Thoracic aorta (tissue), 2 donors: ENCODE measurements at regions not wholly inside any gene's neighbourhood (a gene's known extent, or its start where the extent isn't known, plus 50 kb on each side); places are given as distances from the start of the nearest gene placed in this dataset.

Experiments used
- ATAC-seq: fragments of 150-250 bp; one replicate; pipeline ENCODE4 v1.8.0; 2017; ENCODE audit warnings: low read depth; ENCODE audit not compliant: insufficient number of reproducible peaks, low FRiP score
- DNase-seq: peaks from one replicate; pipeline ENCODE4 v3.0.0-alpha.2; 2020; ENCODE audit warnings: low spot score
- H3K27ac ChIP-seq, 2 donors: fragments of 200-600 bp; sonication (generic); 1 replicate in 1 of 2; 2 replicates in 1 of 2; pipeline ENCODE4 v1.5.1; 2016; ENCODE audit warnings: mild to moderate bottlenecking in 2 of 2, moderate library complexity in 2 of 2
- H3K27me3 ChIP-seq: fragments of 200-600 bp; sonication (generic); replicated peaks from 2 replicates; pipeline ENCODE4 v1.6.0; 2016; ENCODE audit warnings: mild to moderate bottlenecking; ENCODE audit not compliant: insufficient read depth
- H3K36me3 ChIP-seq: fragments of 200-600 bp; sonication (generic); one replicate; pipeline ENCODE4 v1.5.1; 2016
- H3K4me1 ChIP-seq, 2 donors: fragments of 200-600 bp; sonication (generic); 1 replicate in 1 of 2; 2 replicates in 1 of 2; pipeline versions ENCODE4 v1.5.1 to v1.6.0; 2016; ENCODE audit warnings: low read depth in 2 of 2, mild to moderate bottlenecking in 1 of 2; ENCODE audit not compliant: control insufficient read depth in 1 of 2
- H3K4me3 ChIP-seq: fragments of 200-600 bp; sonication (generic); 2 replicates; pipeline ENCODE4 v1.5.1; 2016; ENCODE audit warnings: mild to moderate bottlenecking
- H3K9me3 ChIP-seq: fragments of 200-600 bp; sonication (generic); 2 replicates; pipeline ENCODE4 v1.5.1; 2016
- CTCF ChIP-seq: fragments of 200-600 bp; sonication (generic); IDR thresholded peaks from one replicate; pipeline ENCODE4 v1.5.1; 2019; ENCODE audit warnings: antibody characterized with exemption

- ATAC-seq = no peak
- no peak for TF ChIP-seq CTCF
Observed at GRCh38 chr17:71251951-71252350, 868.9 kb upstream of the SOX9 start.

GRCh38 chr17:71252436-71252835 lies 868.4 kb upstream of the SOX9 start:
- Histone ChIP-seq H3K4me1 (no peaks in the 10 kb centered on the region), H3K9me3 (no peaks in the 10 kb centered on the region), H3K4me3 (no peak overlapping the region), H3K36me3 (no peaks in the 10 kb centered on the region), H3K27ac (no peak overlapping the region), H3K27me3 (no peaks in the 10 kb centered on the region)
- TF ChIP-seq CTCF = no peak
- no peak for ATAC-seq
- no peak for DNase-seq

More at GRCh38 chr17:71251951-71252350, 868.9 kb upstream of the SOX9 start:
- DNase-seq = no peak
- no peak overlapping the region for H3K27ac ChIP-seq
- no peak overlapping the region for H3K4me3 ChIP-seq
- H3K4me1 ChIP-seq = no peaks in the 10 kb centered on the region
- no peaks in the 10 kb centered on the region for H3K9me3 ChIP-seq
- no peaks in the 10 kb centered on the region for H3K27me3 ChIP-seq
- no peaks in the 10 kb centered on the region for H3K36me3 ChIP-seq

- H3K36me3 ChIP-seq = no peaks in the 10 kb centered on the region
- no peak for ATAC-seq
- H3K9me3 ChIP-seq = no peaks in the 10 kb centered on the region
- no peak for TF ChIP-seq CTCF
- DNase-seq = no peak
- no peaks in the 10 kb centered on the region for H3K4me1 ChIP-seq
- H3K27me3 ChIP-seq = no peaks in the 10 kb centered on the region
- H3K27ac ChIP-seq = no peak overlapping the region
- H3K4me3 ChIP-seq = no peak overlapping the region
Observed at GRCh38 chr17:71257096-71257495, 863.7 kb upstream of the SOX9 start.

GRCh38 chr17:71260366-71260940 lies 860.4 kb upstream of the SOX9 start:
- Histone ChIP-seq H3K9me3 (no peaks in the 10 kb centered on the region), H3K36me3 (no peaks in the 10 kb centered on the region), H3K27ac (no peak overlapping the region), H3K27me3 (no peaks in the 10 kb centered on the region), H3K4me3 (no peak overlapping the region), H3K4me1 (no peaks in the 10 kb centered on the region)
- ATAC-seq (no peak), DNase-seq (no peak)
- no peak for TF ChIP-seq CTCF

GRCh38 chr17:71262586-71262985 lies 858.2 kb upstream of the SOX9 start:
- Histone ChIP-seq H3K36me3 (no peaks in the 10 kb centered on the region), H3K27me3 (no peaks in the 10 kb centered on the region), H3K27ac (no peak overlapping the region), H3K4me1 (no peaks in the 10 kb centered on the region), H3K9me3 (peaks cover 9% of the 10 kb centered on the region), H3K4me3 (no peak overlapping the region)
- no peak for ATAC-seq
- no peak for TF ChIP-seq CTCF
- no peak for DNase-seq
